ENCODE measurements at regions not wholly inside any gene's neighbourhood (a gene's known extent, or its start where the extent isn't known, plus 50 kb on each side); places are given as distances from the start of the nearest gene placed in this dataset.
"Not testable (repeated sequence)": the region's sequence is repeated elsewhere in the genome, so short reads cannot be mapped to it uniquely, and the experiment has no call there.

GRCh38 chr3:102360183-102360860, 74.5 kb upstream of the ZPLD1 start (continued):
- no peak for TF ChIP-seq ZSCAN5A (tag by site-specific recombination; IDR thresholded peaks at IDR 0.05)

- POLR2A ChIA-PET: no interaction called here
- no peak for TF ChIP-seq ZNF664 (tag by site-specific recombination; IDR thresholded peaks at IDR 0.05)
- TF ChIP-seq RBAK (tag by site-specific recombination; IDR thresholded peaks at IDR 0.05): no peak
- no peak for TF ChIP-seq ZNF114 (tag by site-specific recombination; IDR thresholded peaks at IDR 0.05)
- TF ChIP-seq ZBTB20 (tag by site-specific recombination; IDR thresholded peaks at IDR 0.05): no peak
- no peak for TF ChIP-seq ZNF501 (tag by site-specific recombination; IDR thresholded peaks at IDR 0.05)
- no peak for TF ChIP-seq ZSCAN30 (tag by site-specific recombination; IDR thresholded peaks at IDR 0.05)
- no peak for TF ChIP-seq ZNF558 (tag by site-specific recombination; IDR thresholded peaks at IDR 0.05)
- no peak for TF ChIP-seq ZNF19 (tag by site-specific recombination; IDR thresholded peaks at IDR 0.05; ENCODE audit: low read depth)
- no peaks in the 10 kb centered on the region for H3K4me1 ChIP-seq (ENCODE audit: control insufficient read depth, insufficient read depth, low read length)
- H3K9me3 ChIP-seq (ENCODE audit: control insufficient read depth, insufficient read depth, low read depth, low read length): no peaks in the 10 kb centered on the region
- H3K27ac ChIP-seq (ENCODE audit: extremely low read depth, low read depth, low read length): no peak overlapping the region
- CTCF ChIA-PET: no interaction called here
- no peaks in the 10 kb centered on the region for H3K36me3 ChIP-seq (ENCODE audit: control insufficient read depth in 2 of 2, insufficient read depth in 1 of 2, low read length in 2 of 2)
- no peak overlapping the region for H3K4me3 ChIP-seq (ENCODE audit: low read depth, low read length)
Measured at GRCh38 chr3:102361101-102361500, 73.7 kb upstream of the ZPLD1 start.

- H3K4me1 ChIP-seq (ENCODE audit: control insufficient read depth, insufficient read depth, low read length); H3K9me3 ChIP-seq (ENCODE audit: control insufficient read depth, insufficient read depth, low read depth, low read length); H3K4me3 ChIP-seq (ENCODE audit: low read depth, low read length); POLR2A ChIA-PET; H3K27ac ChIP-seq (ENCODE audit: extremely low read depth, low read depth, low read length); H3K36me3 ChIP-seq (ENCODE audit: control insufficient read depth in 2 of 2, insufficient read depth in 1 of 2, low read length in 2 of 2): not testable (repeated sequence)
- peak; percentile 70 for TF ChIP-seq FEZF1 (tag by site-specific recombination; IDR thresholded peaks at IDR 0.05)
- TF ChIP-seq GLIS1 (tag by site-specific recombination; IDR thresholded peaks at IDR 0.05): 0 out of 2 replicates have a peak, but pooled peaks have one; percentile 16
- TF ChIP-seq WT1 (tag by site-specific recombination; IDR thresholded peaks at IDR 0.05): peak; percentile 84
- 0 out of 2 replicates have a peak, but pooled peaks have one; percentile 58 for TF ChIP-seq KLF8 (tag by site-specific recombination; IDR thresholded peaks at IDR 0.05)
- TF ChIP-seq BCL11B (tag by site-specific recombination; IDR thresholded peaks at IDR 0.05; ENCODE audit: low read depth): 0 out of 2 replicates have a peak, but pooled peaks have one; percentile 69
- TF ChIP-seq SCRT1 (tag by site-specific recombination; IDR thresholded peaks at IDR 0.05; ENCODE audit: borderline replicate concordance): peak; percentile 70; the same call in 1 of the 2 replicates
- 0 out of 2 replicates have a peak, but pooled peaks have one; percentile 26 for TF ChIP-seq OSR2 (tag by site-specific recombination; IDR thresholded peaks at IDR 0.05)
- TF ChIP-seq BCL11A (tag by site-specific recombination; IDR thresholded peaks at IDR 0.05; ENCODE audit: low read depth): 0 out of 2 replicates have a peak, but pooled peaks have one; percentile 58
- CTCF ChIA-PET: interaction anchor here (0.7 kb wide), 1 partner anchor 125 kb away, joined by 4 read pairs; no protein-coding TSS in a partner anchor
Measured at GRCh38 chr3:102366116-102366515, 68.7 kb upstream of the ZPLD1 start.

GRCh38 chr3:102374863-102375634, 59.8 kb upstream of the ZPLD1 start:
- H3K4me3 ChIP-seq (ENCODE audit: low read depth, low read length): no peak overlapping the region
- TF ChIP-seq ZSCAN30 (tag by site-specific recombination; IDR thresholded peaks at IDR 0.05): no peak
- TF ChIP-seq REST (tag by site-specific recombination; IDR thresholded peaks at IDR 0.05): no peak
- no peak for TF ChIP-seq KLF10 (tag by site-specific recombination; IDR thresholded peaks at IDR 0.05)
- no peaks in the 10 kb centered on the region for H3K36me3 ChIP-seq (ENCODE audit: control insufficient read depth in 2 of 2, insufficient read depth in 1 of 2, low read length in 2 of 2)
- POLR2A ChIA-PET: no interaction called here
- CTCF ChIA-PET: no interaction called here
- no peaks in the 10 kb centered on the region for H3K4me1 ChIP-seq (ENCODE audit: control insufficient read depth, insufficient read depth, low read length)
- no peak overlapping the region for H3K27ac ChIP-seq (ENCODE audit: extremely low read depth, low read depth, low read length)
- no peaks in the 10 kb centered on the region for H3K9me3 ChIP-seq (ENCODE audit: control insufficient read depth, insufficient read depth, low read depth, low read length)

Measured in HEK293 (cell line).